ENCODE measurements at regions not wholly inside any gene's neighbourhood (a gene's known extent, or its start where the extent isn't known, plus 50 kb on each side); places are given as distances from the start of the nearest gene placed in this dataset.
A peak's percentile ranks its signal among the peaks of the same experiment; 100 is the strongest.

- Histone ChIP-seq H3K4me2 (ENCODE audit: low read length) (no peak overlapping the region), H3K9ac (ENCODE audit: low read length) (no peak overlapping the region), H3K36me3 (ENCODE audit: insufficient read depth, low read length) (no peaks in the 10 kb centered on the region), H2AFZ (ENCODE audit: low read depth, low read length) (no peak overlapping the region), H3K27me3 (ENCODE audit: insufficient read depth, low read length) (no peaks in the 10 kb centered on the region), H3K9me3 (ENCODE audit: insufficient read depth, low read depth, low read length) (no peaks in the 10 kb centered on the region), H3K4me1 (ENCODE audit: insufficient read depth, low read length) (no peaks in the 10 kb centered on the region), H3K79me2 (ENCODE audit: insufficient read depth, low read length) (no peaks in the 10 kb centered on the region), H4K20me1 (ENCODE audit: insufficient read depth, low read length) (no peaks in the 10 kb centered on the region), H3K27ac (ENCODE audit: low read depth, low read length) (no peak overlapping the region), H3K4me3 (ENCODE audit: insufficient read depth, low read depth, low read length) (no peak overlapping the region)
- DNase-seq (ENCODE audit: low read depth), result peak; percentile 9
- Mint-ChIP-seq H3K4me1 (ENCODE audit: low read depth, unreplicated experiment) (no peaks in the 10 kb centered on the region), H3K27me3 (ENCODE audit: low read depth, unreplicated experiment) (no peaks in the 10 kb centered on the region), H3K9me3 (ENCODE audit: unreplicated experiment) (peaks cover 12% of the 10 kb centered on the region), H3K27ac (ENCODE audit: unreplicated experiment) (no peak overlapping the region), H3K4me3 (ENCODE audit: unreplicated experiment) (no peak overlapping the region), H3K36me3 (ENCODE audit: low read depth, unreplicated experiment) (no peaks in the 10 kb centered on the region)
- no peak for TF ChIP-seq EZH2 (IDR thresholded peaks at IDR 0.05; ENCODE audit: insufficient read depth, low read length)
- TF ChIP-seq CTCF (IDR thresholded peaks at IDR 0.05; ENCODE audit: insufficient read depth, low read depth, low read length), result no peak
- FAIRE-seq, result no peak
Measured at GRCh38 chr4:96744676-96745075, 904.8 kb downstream of the PDHA2 start.

- H3K4me3 ChIP-seq (ENCODE audit: insufficient read depth, low read depth, low read length), result no peak overlapping the region
- Mint-ChIP-seq H3K9me3 (ENCODE audit: unreplicated experiment) (peaks cover under 1% of the 10 kb centered on the region), H3K27ac (ENCODE audit: unreplicated experiment) (peak overlapping the region; percentile 0), H3K27me3 (ENCODE audit: low read depth, unreplicated experiment) (no peaks in the 10 kb centered on the region), H3K4me3 (ENCODE audit: unreplicated experiment) (no peak overlapping the region), H3K4me1 (ENCODE audit: low read depth, unreplicated experiment) (peaks cover 6% of the 10 kb centered on the region), H3K36me3 (ENCODE audit: low read depth, unreplicated experiment) (no peaks in the 10 kb centered on the region)
- H2AFZ ChIP-seq (ENCODE audit: low read depth, low read length), result no peak overlapping the region
- no peaks in the 10 kb centered on the region for H3K36me3 ChIP-seq (ENCODE audit: insufficient read depth, low read length)
- H3K9ac ChIP-seq (ENCODE audit: low read length), result no peak overlapping the region
- no peaks in the 10 kb centered on the region for H4K20me1 ChIP-seq (ENCODE audit: insufficient read depth, low read length)
- H3K27me3 ChIP-seq (ENCODE audit: insufficient read depth, low read length), result no peaks in the 10 kb centered on the region
- H3K4me1 ChIP-seq (ENCODE audit: insufficient read depth, low read length), result no peaks in the 10 kb centered on the region
- H3K79me2 ChIP-seq (ENCODE audit: insufficient read depth, low read length), result no peaks in the 10 kb centered on the region
- FAIRE-seq, result no peak
- peak; percentile 61 for DNase-seq (ENCODE audit: low read depth)
- H3K9me3 ChIP-seq (ENCODE audit: insufficient read depth, low read depth, low read length), result no peaks in the 10 kb centered on the region
- no peak overlapping the region for H3K27ac ChIP-seq (ENCODE audit: low read depth, low read length)
- no peak for TF ChIP-seq EZH2 (IDR thresholded peaks at IDR 0.05; ENCODE audit: insufficient read depth, low read length)
- no peak overlapping the region for H3K4me2 ChIP-seq (ENCODE audit: low read length)
Measured at GRCh38 chr4:96753216-96753615, 913.3 kb downstream of the PDHA2 start.

DNA sequence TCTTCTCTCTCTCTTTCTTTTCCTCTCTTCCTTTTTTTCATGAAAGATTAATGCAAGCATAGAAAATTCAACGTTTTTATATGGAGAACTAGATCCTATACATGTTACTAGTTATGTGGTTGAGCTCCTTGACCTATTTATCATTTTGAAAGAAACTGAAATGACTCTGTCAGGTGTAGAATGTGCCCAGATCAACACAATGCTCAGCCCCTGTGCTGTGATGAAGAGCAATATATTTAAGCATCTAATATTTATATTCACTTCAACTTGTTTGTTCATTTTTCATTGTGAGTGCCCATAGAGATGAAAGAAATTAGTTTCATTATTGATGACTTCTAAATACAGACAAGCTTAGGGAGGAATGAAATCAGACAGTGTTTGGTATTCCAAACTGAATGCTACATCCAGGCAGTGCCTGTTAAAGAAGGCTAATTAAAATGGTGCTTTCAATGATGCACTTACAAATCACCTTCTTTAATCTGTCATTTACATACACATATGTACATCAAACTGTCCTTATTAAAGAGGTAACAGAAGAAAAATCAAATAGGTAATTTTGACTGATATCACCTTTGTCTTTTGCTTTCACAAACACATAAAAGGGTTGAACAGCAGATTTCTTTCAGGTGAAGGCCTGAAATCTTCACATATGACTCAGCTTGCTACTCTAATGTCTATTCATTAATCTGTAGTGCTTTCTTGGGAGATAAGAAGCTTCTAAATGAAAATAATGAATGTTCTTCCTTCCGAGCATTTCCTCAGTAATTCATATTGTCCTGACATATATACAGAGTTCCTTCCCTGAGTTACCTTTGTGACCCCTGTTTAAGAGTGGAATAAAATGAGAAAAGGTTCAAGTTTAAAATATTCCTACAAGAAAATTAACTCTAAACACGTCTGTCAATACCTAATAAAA is 915.9 kb downstream of the PDHA2 start:
- DNase-seq (ENCODE audit: low read depth) (peak; percentile 14), FAIRE-seq (no peak)
- no peak overlapping the region for H3K27ac ChIP-seq (ENCODE audit: low read depth, low read length)
- H3K4me3 ChIP-seq (ENCODE audit: insufficient read depth, low read depth, low read length), result no peak overlapping the region
- H3K4me1 ChIP-seq (ENCODE audit: insufficient read depth, low read length), result no peaks in the 10 kb centered on the region
- Mint-ChIP-seq H3K36me3 (ENCODE audit: low read depth, unreplicated experiment) (no peaks in the 10 kb centered on the region), H3K4me3 (ENCODE audit: unreplicated experiment) (no peak overlapping the region), H3K9me3 (ENCODE audit: unreplicated experiment) (no peaks in the 10 kb centered on the region), H3K27ac (ENCODE audit: unreplicated experiment) (no peak overlapping the region), H3K4me1 (ENCODE audit: low read depth, unreplicated experiment) (peaks cover 6% of the 10 kb centered on the region), H3K27me3 (ENCODE audit: low read depth, unreplicated experiment) (no peaks in the 10 kb centered on the region)
- H3K4me2 ChIP-seq (ENCODE audit: low read length), result no peak overlapping the region
- H2AFZ ChIP-seq (ENCODE audit: low read depth, low read length), result no peak overlapping the region
- no peaks in the 10 kb centered on the region for H3K79me2 ChIP-seq (ENCODE audit: insufficient read depth, low read length)
- H3K9me3 ChIP-seq (ENCODE audit: insufficient read depth, low read depth, low read length), result no peaks in the 10 kb centered on the region
- no peak overlapping the region for H3K9ac ChIP-seq (ENCODE audit: low read length)
- no peaks in the 10 kb centered on the region for H3K27me3 ChIP-seq (ENCODE audit: insufficient read depth, low read length)
- H3K36me3 ChIP-seq (ENCODE audit: insufficient read depth, low read length), result no peaks in the 10 kb centered on the region
- TF ChIP-seq CTCF (IDR thresholded peaks at IDR 0.05; ENCODE audit: insufficient read depth, low read depth, low read length) (no peak), EZH2 (IDR thresholded peaks at IDR 0.05; ENCODE audit: insufficient read depth, low read length) (no peak)
- no peaks in the 10 kb centered on the region for H4K20me1 ChIP-seq (ENCODE audit: insufficient read depth, low read length)
